OCI-LY7 (cell line): ENCODE measurements at regions not wholly inside any gene's neighbourhood (a gene's known extent, or its start where the extent isn't known, plus 50 kb on each side); places are given as distances from the start of the nearest gene placed in this dataset.

Source experiments
- EZH2phosphoT487 ChIP-seq: fragments of 200-600 bp; sonication (generic); IDR thresholded peaks from 2 replicates; pipeline ENCODE4 v1.6.1; 2018; ENCODE audit warnings: low read depth, borderline replicate concordance, mild to moderate bottlenecking, mixed run types, antibody characterized with exemption, low read length, moderate library complexity, mixed read lengths
- TF ChIP-seq, protein P1 (sequence below): fragments of 200-600 bp; sonication (generic); conservative IDR thresholded peaks from 2 replicates; pipeline ENCODE4 v1.5.1; 2014; ENCODE audit warnings: mild to moderate bottlenecking, antibody characterized with exemption, low read length, moderate library complexity, mixed read lengths

GRCh38 chr7:34421526-34421925 lies 236.5 kb upstream of the NPSR1 start:
- TF ChIP-seq, protein P1, sequence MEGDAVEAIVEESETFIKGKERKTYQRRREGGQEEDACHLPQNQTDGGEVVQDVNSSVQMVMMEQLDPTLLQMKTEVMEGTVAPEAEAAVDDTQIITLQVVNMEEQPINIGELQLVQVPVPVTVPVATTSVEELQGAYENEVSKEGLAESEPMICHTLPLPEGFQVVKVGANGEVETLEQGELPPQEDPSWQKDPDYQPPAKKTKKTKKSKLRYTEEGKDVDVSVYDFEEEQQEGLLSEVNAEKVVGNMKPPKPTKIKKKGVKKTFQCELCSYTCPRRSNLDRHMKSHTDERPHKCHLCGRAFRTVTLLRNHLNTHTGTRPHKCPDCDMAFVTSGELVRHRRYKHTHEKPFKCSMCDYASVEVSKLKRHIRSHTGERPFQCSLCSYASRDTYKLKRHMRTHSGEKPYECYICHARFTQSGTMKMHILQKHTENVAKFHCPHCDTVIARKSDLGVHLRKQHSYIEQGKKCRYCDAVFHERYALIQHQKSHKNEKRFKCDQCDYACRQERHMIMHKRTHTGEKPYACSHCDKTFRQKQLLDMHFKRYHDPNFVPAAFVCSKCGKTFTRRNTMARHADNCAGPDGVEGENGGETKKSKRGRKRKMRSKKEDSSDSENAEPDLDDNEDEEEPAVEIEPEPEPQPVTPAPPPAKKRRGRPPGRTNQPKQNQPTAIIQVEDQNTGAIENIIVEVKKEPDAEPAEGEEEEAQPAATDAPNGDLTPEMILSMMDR = no peak
- no peak for TF ChIP-seq EZH2phosphoT487
